ENCODE measurements at regions not wholly inside any gene's neighbourhood (a gene's known extent, or its start where the extent isn't known, plus 50 kb on each side); places are given as distances from the start of the nearest gene placed in this dataset.

- TF ChIP-seq CTCF (IDR thresholded peaks at IDR 0.05) = no peak
- no peak for TF ChIP-seq POLR2A (IDR thresholded peaks at IDR 0.05)
Measured at GRCh38 chr11:71093783-71094182, 158.6 kb downstream of the SHANK2 start.
